ENCODE measurements at regions not wholly inside any gene's neighbourhood (a gene's known extent, or its start where the extent isn't known, plus 50 kb on each side); places are given as distances from the start of the nearest gene placed in this dataset.

DNA sequence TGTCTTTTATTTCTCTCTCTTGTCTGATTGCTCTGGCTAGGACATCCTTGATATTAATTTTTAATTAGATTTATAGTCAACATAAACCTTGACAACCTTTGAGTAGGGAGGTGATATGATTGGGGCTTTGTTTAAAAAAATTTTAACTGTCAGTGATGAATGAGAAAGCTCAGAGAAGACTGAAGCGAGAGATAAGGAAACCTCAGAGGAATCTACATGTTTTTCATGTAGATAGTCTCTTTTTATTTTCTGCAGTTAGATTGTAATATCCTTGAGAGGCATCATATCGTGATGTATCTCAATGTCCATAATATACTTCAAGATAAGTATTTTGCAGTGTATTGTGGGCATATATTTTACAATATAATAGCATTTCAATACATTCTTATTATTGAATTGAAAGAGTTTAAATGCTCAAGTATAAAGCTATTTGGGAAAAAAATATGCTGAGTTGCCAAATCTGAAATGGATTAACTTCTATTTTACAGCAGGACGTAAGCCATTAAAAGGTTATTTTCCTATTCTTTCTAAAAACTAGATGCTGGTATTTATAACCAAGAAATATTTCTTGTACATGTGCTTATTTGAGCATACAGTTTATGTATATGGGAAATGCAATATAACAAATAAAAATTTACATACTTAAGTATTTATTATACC lies 802.4 kb upstream of the ADGRL4 start:
- TF ChIP-seq, protein P1, sequence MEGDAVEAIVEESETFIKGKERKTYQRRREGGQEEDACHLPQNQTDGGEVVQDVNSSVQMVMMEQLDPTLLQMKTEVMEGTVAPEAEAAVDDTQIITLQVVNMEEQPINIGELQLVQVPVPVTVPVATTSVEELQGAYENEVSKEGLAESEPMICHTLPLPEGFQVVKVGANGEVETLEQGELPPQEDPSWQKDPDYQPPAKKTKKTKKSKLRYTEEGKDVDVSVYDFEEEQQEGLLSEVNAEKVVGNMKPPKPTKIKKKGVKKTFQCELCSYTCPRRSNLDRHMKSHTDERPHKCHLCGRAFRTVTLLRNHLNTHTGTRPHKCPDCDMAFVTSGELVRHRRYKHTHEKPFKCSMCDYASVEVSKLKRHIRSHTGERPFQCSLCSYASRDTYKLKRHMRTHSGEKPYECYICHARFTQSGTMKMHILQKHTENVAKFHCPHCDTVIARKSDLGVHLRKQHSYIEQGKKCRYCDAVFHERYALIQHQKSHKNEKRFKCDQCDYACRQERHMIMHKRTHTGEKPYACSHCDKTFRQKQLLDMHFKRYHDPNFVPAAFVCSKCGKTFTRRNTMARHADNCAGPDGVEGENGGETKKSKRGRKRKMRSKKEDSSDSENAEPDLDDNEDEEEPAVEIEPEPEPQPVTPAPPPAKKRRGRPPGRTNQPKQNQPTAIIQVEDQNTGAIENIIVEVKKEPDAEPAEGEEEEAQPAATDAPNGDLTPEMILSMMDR (IDR thresholded peaks at IDR 0.05; ENCODE audit: insufficient read depth, low read length) = no peak
- TF ChIP-seq POLR2AphosphoS5 (IDR thresholded peaks at IDR 0.05; ENCODE audit: low read depth) = no peak
- TF ChIP-seq GABPA (IDR thresholded peaks at IDR 0.05; ENCODE audit: low read depth) = no peak
